Right lobe of liver (tissue), 6 donors: ENCODE measurements at regions not wholly inside any gene's neighbourhood (a gene's known extent, or its start where the extent isn't known, plus 50 kb on each side); places are given as distances from the start of the nearest gene placed in this dataset.

Experiments
- ATAC-seq, 4 donors: fragments of 200-7000 bp; cut with Tn5 transposase; one replicate each; pipeline ENCODE4 v1.9.1; 2020; ENCODE audit warnings: mild to moderate bottlenecking in 4 of 4, moderate library complexity in 4 of 4
- DNase-seq, 3 donors: peaks; one replicate each; pipeline ENCODE4 v3.0.0-alpha.2; 2020
- H3K27ac ChIP-seq, 3 donors: fragments of 200-600 bp; one replicate each; pipeline ENCODE4 v1.8.0; 2022
- H3K27me3 ChIP-seq, 2 donors: fragments of 200-600 bp; one replicate each; pipeline ENCODE4 v1.8.0; 2022
- H3K36me3 ChIP-seq, 4 donors: fragments of 200-600 bp; sonication (generic) in 1 of 4; one replicate each; pipeline versions ENCODE4 v1.5.1 to v1.8.0; 2017 to 2022; ENCODE audit warnings: control low read depth in 1 of 4
- H3K4me1 ChIP-seq, 4 donors: fragments of 200-600 bp; sonication (generic) in 1 of 4; one replicate each; pipeline versions ENCODE4 v1.5.1 to v1.8.0; 2017 to 2022; ENCODE audit warnings: control low read depth in 1 of 4
- H3K4me3 ChIP-seq, 3 donors: fragments of 200-600 bp; one replicate each; pipeline ENCODE4 v1.8.0; 2022
- H3K9me3 ChIP-seq, 4 donors: fragments of 200-600 bp; sonication (generic) in 1 of 4; one replicate each; pipeline versions ENCODE4 v1.5.1 to v1.8.0; 2017 to 2022; ENCODE audit warnings: control low read depth in 1 of 4
- POLR2A ChIP-seq: fragments of 450-650 bp; IDR thresholded peaks from one replicate; pipeline ENCODE4 v1.6.1; 2017; ENCODE audit warnings: antibody characterized with exemption, mild to moderate bottlenecking
- WGBS: methylation state at CpG from one replicate; pipeline ENCODE4 v1.1.6; 2018; ENCODE audit warnings: low coverage, low lambda C conversion rate; ENCODE audit not compliant: insufficient coverage; ENCODE audit errors: missing lambda C conversion rate; 5-methylcytosine and 5-hydroxymethylcytosine counted together
- intact Hi-C, 2 donors: fragments of 100-400 bp; cut with DNase I; formaldehyde crosslinking; loops; one replicate each; pipeline versions ENCODE4 v1.11.2 to v1.14.1; 2022
- TF ChIP-seq, protein P1 (sequence below), 4 donors: fragments of 200-600 bp in 3 of 4; fragments of 450-650 bp in 1 of 4; IDR thresholded peaks; one replicate each; pipeline versions ENCODE4 v1.5.1 to v1.8.0; 2016 to 2022; ENCODE audit warnings: antibody characterized with exemption in 4 of 4, mild to moderate bottlenecking in 2 of 4
- donor health status: DM: no; HTN: yes; CAD: no.
- donor health status: DM: no; HTN: no; CAD: no.
- donor health status: DM: no; HTN: no; CAD: no.
- donor health status: DM: no; HTN: yes; CAD: no.
- donor health status: DM: no; HTN: yes; CAD: no.

DNA sequence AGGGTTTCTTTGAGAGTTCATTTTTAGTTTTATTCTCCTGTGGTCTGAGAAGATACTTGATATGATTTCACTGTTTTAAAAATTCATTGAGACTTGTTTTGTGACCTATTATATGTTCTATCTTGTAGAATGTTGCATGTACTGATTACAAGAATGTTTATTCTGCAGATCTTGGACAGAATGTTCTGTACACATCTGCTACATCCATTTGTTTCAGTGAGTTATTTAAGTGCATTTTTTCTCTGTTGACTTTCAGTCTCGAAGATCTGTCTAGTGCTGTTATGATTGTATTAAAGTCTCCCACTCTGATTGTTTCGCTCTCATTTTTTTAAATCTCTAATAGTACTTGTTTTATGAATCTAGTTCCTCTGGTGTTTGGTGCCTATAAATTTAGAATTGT lies 1319.8 kb downstream of the TMEM121 start:
- TF ChIP-seq, protein P1, sequence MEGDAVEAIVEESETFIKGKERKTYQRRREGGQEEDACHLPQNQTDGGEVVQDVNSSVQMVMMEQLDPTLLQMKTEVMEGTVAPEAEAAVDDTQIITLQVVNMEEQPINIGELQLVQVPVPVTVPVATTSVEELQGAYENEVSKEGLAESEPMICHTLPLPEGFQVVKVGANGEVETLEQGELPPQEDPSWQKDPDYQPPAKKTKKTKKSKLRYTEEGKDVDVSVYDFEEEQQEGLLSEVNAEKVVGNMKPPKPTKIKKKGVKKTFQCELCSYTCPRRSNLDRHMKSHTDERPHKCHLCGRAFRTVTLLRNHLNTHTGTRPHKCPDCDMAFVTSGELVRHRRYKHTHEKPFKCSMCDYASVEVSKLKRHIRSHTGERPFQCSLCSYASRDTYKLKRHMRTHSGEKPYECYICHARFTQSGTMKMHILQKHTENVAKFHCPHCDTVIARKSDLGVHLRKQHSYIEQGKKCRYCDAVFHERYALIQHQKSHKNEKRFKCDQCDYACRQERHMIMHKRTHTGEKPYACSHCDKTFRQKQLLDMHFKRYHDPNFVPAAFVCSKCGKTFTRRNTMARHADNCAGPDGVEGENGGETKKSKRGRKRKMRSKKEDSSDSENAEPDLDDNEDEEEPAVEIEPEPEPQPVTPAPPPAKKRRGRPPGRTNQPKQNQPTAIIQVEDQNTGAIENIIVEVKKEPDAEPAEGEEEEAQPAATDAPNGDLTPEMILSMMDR (IDR thresholded peaks at IDR 0.05): no peak
- TF ChIP-seq POLR2A: no peak
- Histone ChIP-seq H3K9me3 (no peaks in the 10 kb centered on the region), H3K27me3 (no peaks in the 10 kb centered on the region), H3K36me3 (no peaks in the 10 kb centered on the region), H3K27ac (peak overlapping the region; percentile 8 to 89 (median 87)), H3K4me1 (no peaks in the 10 kb centered on the region), H3K4me3 (peak overlapping the region in 2 of 3 donors; percentile 53 to 58)
- DNase-seq (no peak), ATAC-seq (no peak)
- 18% methylated on average over 2 of the region's 2 CpGs for WGBS
- intact Hi-C loops: no loop called here

DNA sequence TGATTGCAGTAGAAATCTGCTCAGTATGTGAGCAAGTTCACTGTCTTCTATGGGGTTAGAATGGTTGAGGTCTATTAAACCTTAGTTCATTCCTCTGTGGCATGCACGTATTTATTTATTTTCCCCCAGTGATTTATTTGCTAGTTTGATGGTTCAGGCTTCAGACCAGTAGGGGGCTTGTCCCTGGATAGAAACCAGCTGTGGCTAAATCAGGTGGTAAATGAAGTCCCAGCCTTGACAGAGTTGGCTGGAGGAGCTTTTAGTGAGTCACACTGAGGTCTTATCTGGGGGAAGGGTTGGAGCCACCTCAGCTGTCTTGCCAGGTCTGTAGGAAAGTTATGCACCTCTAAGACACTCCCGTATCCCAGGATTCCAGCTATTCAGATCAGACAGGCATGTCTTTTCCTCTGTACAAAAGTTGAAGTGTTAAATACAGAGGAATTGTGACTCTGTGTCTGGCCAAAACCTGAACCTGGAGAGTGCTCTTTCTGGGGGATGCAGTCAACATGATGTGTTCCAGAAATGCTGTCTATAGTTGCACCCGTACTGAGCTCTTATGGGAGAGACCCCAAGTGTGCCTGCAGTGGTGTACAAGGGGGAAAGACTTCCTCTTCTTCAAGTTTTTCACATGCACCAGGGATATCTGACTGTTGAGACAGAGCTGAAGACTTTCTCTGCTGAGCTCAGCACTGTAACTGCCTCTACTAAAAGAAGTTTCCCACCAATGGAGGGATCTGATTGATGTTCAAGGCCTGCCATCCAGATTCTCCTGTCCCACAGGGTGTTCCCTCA lies 1322.1 kb downstream of the TMEM121 start:
- peak in 1 of 4 donors; percentile 8 for ATAC-seq

DNA sequence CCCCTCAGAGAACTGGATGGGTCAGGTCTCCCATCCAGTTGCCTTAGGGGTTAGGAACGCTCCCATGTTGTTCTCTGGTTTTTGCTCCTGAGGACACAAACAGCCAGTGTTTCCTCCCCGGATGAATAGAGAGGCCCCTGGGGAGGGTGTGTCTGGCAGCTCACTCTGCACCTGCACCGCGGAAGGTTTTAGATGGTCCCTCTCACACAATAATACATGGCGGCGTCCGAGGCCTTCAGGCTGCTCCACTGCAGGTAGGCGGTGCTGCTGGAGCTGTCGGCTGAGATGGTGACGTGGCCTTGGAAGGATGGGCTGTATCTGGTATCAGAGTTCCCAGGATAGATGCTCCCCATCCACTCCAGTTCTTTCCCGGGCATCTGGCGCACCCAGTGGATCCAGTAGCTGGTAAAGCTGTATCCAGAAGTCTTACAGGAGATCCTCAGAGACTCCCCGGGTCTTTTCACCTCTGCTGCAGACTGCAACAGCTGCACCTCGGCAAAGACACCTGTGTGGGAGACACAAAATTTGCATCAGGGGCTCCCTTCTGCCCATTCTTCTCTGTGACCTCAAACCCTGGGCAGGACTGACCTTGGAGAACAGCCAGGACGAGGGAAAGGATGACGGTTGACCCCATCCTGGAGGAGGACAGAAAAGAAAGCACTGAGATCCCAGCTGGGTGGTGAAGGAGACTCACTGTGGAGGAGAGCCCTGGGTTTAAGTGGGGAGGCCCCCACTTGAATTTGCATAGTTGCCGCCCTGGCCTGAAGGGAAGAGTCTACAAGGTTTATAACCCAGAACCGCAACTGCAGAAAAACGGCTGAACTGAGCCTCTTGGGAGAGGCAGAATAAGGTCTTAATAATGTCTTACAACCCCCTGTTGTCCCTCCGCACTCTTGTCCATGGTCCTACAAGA lies 1324.8 kb downstream of the TMEM121 start:
- no peak for ATAC-seq
- no peaks in the 10 kb centered on the region for H3K9me3 ChIP-seq
- no peak for DNase-seq
- H3K27ac ChIP-seq: no peak overlapping the region
- no peaks in the 10 kb centered on the region for H3K27me3 ChIP-seq
- no peak overlapping the region for H3K4me3 ChIP-seq
- intact Hi-C loops: no loop called here
- TF ChIP-seq POLR2A: no peak
- TF ChIP-seq, protein P1 (IDR thresholded peaks at IDR 0.05): no peak
- no peaks in the 10 kb centered on the region for H3K36me3 ChIP-seq
- 76% methylated on average over 11 of the region's 20 CpGs for WGBS
- no peaks in the 10 kb centered on the region for H3K4me1 ChIP-seq

More for the DNA sequence above, 1322.1 kb downstream of the TMEM121 start:
- H3K27ac ChIP-seq: no peak overlapping the region
- intact Hi-C loops: no loop called here
- H3K4me1 ChIP-seq: no peaks in the 10 kb centered on the region
- H3K9me3 ChIP-seq: no peaks in the 10 kb centered on the region
- no peaks in the 10 kb centered on the region for H3K36me3 ChIP-seq
- TF ChIP-seq, protein P1 (IDR thresholded peaks at IDR 0.05): peak in 1 of 4 donors; percentile 8
- no peak for TF ChIP-seq POLR2A
- 49% methylated on average over 2 of the region's 3 CpGs for WGBS
- DNase-seq: no peak
- no peaks in the 10 kb centered on the region for H3K27me3 ChIP-seq
- H3K4me3 ChIP-seq: no peak overlapping the region

DNA sequence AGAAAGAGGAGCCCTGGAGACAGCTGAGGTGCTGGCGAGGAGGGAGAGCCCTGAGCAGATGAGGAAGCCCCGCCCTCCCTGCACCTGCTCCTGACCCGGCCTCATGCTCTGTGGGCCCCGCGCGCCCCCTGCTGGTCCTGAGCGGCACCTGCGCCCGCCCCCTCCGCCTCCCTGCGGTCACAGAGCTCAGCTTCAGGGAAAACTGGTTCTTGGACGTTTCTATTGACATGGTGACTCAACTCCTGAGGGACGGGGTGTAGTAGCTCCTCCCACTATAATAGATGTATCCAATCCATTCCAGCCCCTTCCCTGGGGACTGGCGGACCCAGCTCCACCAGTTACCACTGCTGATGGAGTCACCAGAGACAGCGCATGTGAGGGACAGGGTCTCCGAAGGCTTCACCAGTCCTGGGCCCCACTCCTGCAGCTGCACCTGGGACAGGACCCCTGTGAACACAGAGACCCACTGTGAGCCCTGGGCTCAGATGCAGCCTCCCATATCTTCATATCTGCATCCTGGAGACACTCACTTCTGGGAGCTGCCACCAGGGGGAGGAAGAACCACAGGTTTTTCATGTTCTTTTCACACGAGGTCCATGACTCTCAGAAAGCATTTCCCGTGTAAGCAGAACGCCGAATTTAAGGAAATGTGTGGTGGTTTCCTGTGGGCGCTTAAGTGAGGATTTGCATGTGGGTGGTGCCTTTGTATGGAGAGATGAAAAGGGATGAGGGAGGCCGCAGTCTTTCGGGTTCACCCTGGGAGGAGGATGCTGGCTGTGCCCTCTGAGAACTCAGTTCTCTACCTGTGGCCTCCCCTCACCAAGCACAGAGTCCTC lies 1346.4 kb downstream of the TMEM121 start:
- ATAC-seq (peak; percentile 81 to 88 (median 86)), DNase-seq (peak; percentile 60 to 74 (median 73))
- TF ChIP-seq, protein P1 (IDR thresholded peaks at IDR 0.05): peak; percentile 36 to 51 (median 44)
- no peak for TF ChIP-seq POLR2A
- Histone ChIP-seq H3K36me3 (no peaks in the 10 kb centered on the region), H3K27ac (no peak overlapping the region), H3K4me1 (no peaks in the 10 kb centered on the region), H3K9me3 (no peaks in the 10 kb centered on the region), H3K27me3 (no peaks in the 10 kb centered on the region), H3K4me3 (no peak overlapping the region)
- WGBS: 36% methylated on average over 12 of the region's 23 CpGs
- intact Hi-C loops: no loop called here
